ENCODE measurements at regions not wholly inside any gene's neighbourhood (a gene's known extent, or its start where the extent isn't known, plus 50 kb on each side); places are given as distances from the start of the nearest gene placed in this dataset.

- H2AFZ ChIP-seq (ENCODE audit: low read length), result no peak overlapping the region
- no peaks in the 10 kb centered on the region for H3K36me3 ChIP-seq (ENCODE audit: low read depth, low read length)
- ChIA-PET POLR2A (ENCODE audit: unreplicated experiment) (no interaction called here), CTCF (interaction anchor here (0.6 kb wide), 1 partner anchor 706 kb away, joined by 3 read pairs; no protein-coding TSS in a partner anchor)
- no peaks in the 10 kb centered on the region for H3K9me3 ChIP-seq (ENCODE audit: low read length)
- H3K4me3 ChIP-seq (ENCODE audit: low read length), result no peak overlapping the region
- no peak overlapping the region for H3K27ac ChIP-seq (ENCODE audit: low read length)
- no peaks in the 10 kb centered on the region for H3F3A ChIP-seq (ENCODE audit: low read length, unreplicated experiment)
- H3K4me2 ChIP-seq (ENCODE audit: low read length), result no peak overlapping the region
- H3K79me2 ChIP-seq (ENCODE audit: low read length), result no peaks in the 10 kb centered on the region
- BruUV-seq (replicated peaks), result no TSS peak
- intact Hi-C loops (cut with micrococcal nuclease), result no loop called here
- H3K9me2 ChIP-seq (replicated peaks; ENCODE audit: low read length), result no peaks in the 10 kb centered on the region
- H4K20me1 ChIP-seq (ENCODE audit: low read length), result no peaks in the 10 kb centered on the region
- TF ChIP-seq EZH2phosphoT487 (IDR thresholded peaks at IDR 0.05; ENCODE audit: borderline replicate concordance, low read length), result no peak
- no peak for TF ChIP-seq CTCF (conservative IDR thresholded peaks at IDR 0.05; ENCODE audit: low read depth, low read length)
- no peak for TF ChIP-seq EZH2 (IDR thresholded peaks at IDR 0.05; ENCODE audit: low read length, unreplicated experiment)
- no peaks in the 10 kb centered on the region for H3K27me3 ChIP-seq (ENCODE audit: low read length)
- no peak for ATAC-seq
- peaks cover 8% of the 10 kb centered on the region for H3K4me1 ChIP-seq (ENCODE audit: insufficient read depth, low read length)
- H3K9ac ChIP-seq (ENCODE audit: low read length), result no peak overlapping the region
- DNase-seq, result no peak
These were observed 349.6 kb upstream of the UBE2E3 start for GRCh38 chr2:180630756-180631155.

DNA sequence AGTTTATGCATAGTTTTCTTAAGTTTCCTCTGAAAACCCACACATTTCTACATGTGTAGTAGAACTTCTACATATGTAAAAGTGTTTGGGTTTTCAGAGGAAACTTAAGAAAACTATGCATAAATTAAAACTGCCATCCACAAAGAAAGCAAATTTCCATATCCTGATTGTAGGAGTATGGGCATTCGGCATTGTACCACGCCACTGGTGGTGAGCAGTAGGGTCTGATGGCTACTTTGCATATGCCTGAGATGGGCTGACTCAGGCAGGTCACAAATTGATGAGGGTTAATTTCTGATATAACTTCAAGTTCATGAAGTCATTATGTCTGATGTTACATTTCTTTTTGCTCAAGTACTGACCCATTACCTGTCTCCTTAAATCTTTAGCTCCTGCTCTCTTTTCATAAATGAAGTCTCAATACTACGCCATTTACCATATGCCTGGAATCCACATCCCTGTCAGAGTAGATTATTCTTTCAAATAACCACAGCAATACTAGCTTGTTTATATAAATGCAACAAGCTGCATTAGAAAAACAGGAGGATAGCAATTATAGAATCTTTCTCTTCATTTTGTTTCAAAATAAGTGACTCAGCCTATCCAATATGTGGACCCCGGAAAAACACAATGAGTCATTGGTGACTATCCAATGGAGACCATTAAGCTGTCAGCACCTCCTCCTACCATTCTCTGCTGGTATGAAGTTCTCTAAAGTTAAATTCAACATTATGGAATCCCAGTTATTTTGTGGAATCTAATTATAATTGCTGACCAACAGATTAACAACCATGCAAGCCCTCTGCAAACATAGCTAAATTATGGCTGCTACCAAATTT, 355.2 kb upstream of the UBE2E3 start:
- CTCF ChIA-PET, result no interaction called here
- intact Hi-C loops (cut with micrococcal nuclease), result no loop called here
- no peak overlapping the region for H2AFZ ChIP-seq (ENCODE audit: low read length)

More for the DNA sequence above, 355.2 kb upstream of the UBE2E3 start:
- H3K4me2 ChIP-seq (ENCODE audit: low read length), result no peak overlapping the region
- no peak; the same call in 1 of the 2 replicates for ATAC-seq
- H3K27ac ChIP-seq (ENCODE audit: low read length), result no peak overlapping the region
- H3K4me1 ChIP-seq (ENCODE audit: insufficient read depth, low read length), result peaks cover 23% of the 10 kb centered on the region
- peak; percentile 61 for DNase-seq
- H3K9ac ChIP-seq (ENCODE audit: low read length), result no peak overlapping the region
- no peaks in the 10 kb centered on the region for H4K20me1 ChIP-seq (ENCODE audit: low read length)
- H3F3A ChIP-seq (ENCODE audit: low read length, unreplicated experiment), result no peaks in the 10 kb centered on the region
- POLR2A ChIA-PET (ENCODE audit: unreplicated experiment), result no interaction called here
- no peaks in the 10 kb centered on the region for H3K79me2 ChIP-seq (ENCODE audit: low read length)
- no peaks in the 10 kb centered on the region for H3K36me3 ChIP-seq (ENCODE audit: low read depth, low read length)
- H3K9me3 ChIP-seq (ENCODE audit: low read length), result no peaks in the 10 kb centered on the region
- H3K27me3 ChIP-seq (ENCODE audit: low read length), result no peaks in the 10 kb centered on the region
- BruUV-seq (replicated peaks), result no TSS peak
- no peak for TF ChIP-seq CTCF (conservative IDR thresholded peaks at IDR 0.05; ENCODE audit: low read depth, low read length)
- TF ChIP-seq EZH2 (IDR thresholded peaks at IDR 0.05; ENCODE audit: low read length, unreplicated experiment), result no peak
- H3K9me2 ChIP-seq (replicated peaks; ENCODE audit: low read length), result no peaks in the 10 kb centered on the region
- no peak overlapping the region for H3K4me3 ChIP-seq (ENCODE audit: low read length)
